AG04450 (cell line): ENCODE measurements at regions not wholly inside any gene's neighbourhood (a gene's known extent, or its start where the extent isn't known, plus 50 kb on each side); places are given as distances from the start of the nearest gene placed in this dataset.

ENCODE experiments used
- CTCF ChIA-PET: fragments of 300-600, 350-600 bp; formaldehyde crosslinking; extraction: SDS; loops from one replicate; lab custom pipeline; 2022; ENCODE audit warnings: antibody characterized with exemption, inconsistent platforms; lab: Charles Lee
- POLR2A ChIA-PET: fragments of 350-600 bp; formaldehyde crosslinking; extraction: SDS; loops from one replicate; lab custom pipeline; 2021; ENCODE audit warnings: antibody characterized with exemption, inconsistent platforms; lab: Yijun Ruan, JAX
- DNase-seq: peaks from one replicate; pipeline ENCODE4 v3.0.0-alpha.2; 2011; ENCODE audit warnings: low read depth, low spot score
- H3K27ac ChIP-seq: one replicate; pipeline ENCODE4 v1.5.1; 2012; ENCODE audit warnings: low read depth, low read length, control low read depth
- H3K27me3 ChIP-seq: one replicate; pipeline ENCODE4 v1.6.0; 2012; ENCODE audit warnings: low read length; ENCODE audit not compliant: control insufficient read depth, insufficient read depth
- H3K4me3 ChIP-seq: 2 replicates; pipeline ENCODE4 v1.5.1; 2011; ENCODE audit warnings: mild to moderate bottlenecking, low read depth, low read length, control low read depth
- H3K9me3 ChIP-seq: 2 replicates; pipeline ENCODE4 v1.5.1; 2012; ENCODE audit warnings: low read length; ENCODE audit not compliant: control insufficient read depth, insufficient read depth
- TF ChIP-seq, protein P1 (sequence below): IDR thresholded peaks from 2 replicates; pipeline ENCODE4 v1.5.1; 2011; ENCODE audit warnings: low read depth, low read length, control low read depth, inconsistent platforms

DNA sequence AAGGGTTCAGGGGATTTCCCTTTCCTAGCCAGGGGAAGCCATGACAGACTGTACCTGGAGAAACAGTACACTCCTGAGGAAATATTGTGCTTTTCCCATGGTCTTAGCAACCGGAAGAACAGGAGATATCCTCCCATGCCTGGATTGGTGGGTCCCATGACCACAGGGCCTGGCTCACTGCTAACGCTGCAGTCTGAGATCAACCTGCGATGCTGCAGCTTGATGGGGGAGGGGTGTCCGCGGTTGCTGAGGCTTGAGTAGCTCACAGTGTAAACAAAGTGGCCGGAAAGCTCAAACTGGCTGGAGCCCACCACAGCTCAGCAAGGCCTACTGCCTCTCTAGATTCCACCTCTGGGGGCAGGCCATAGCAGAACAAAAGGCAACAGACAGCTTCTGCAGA lies 819.5 kb downstream of the TECRL start:
- CTCF ChIA-PET = interaction anchor here (0.8 kb wide), 1 partner anchor 76 kb away, joined by 5 read pairs; no protein-coding TSS in a partner anchor
- TF ChIP-seq, protein P1, sequence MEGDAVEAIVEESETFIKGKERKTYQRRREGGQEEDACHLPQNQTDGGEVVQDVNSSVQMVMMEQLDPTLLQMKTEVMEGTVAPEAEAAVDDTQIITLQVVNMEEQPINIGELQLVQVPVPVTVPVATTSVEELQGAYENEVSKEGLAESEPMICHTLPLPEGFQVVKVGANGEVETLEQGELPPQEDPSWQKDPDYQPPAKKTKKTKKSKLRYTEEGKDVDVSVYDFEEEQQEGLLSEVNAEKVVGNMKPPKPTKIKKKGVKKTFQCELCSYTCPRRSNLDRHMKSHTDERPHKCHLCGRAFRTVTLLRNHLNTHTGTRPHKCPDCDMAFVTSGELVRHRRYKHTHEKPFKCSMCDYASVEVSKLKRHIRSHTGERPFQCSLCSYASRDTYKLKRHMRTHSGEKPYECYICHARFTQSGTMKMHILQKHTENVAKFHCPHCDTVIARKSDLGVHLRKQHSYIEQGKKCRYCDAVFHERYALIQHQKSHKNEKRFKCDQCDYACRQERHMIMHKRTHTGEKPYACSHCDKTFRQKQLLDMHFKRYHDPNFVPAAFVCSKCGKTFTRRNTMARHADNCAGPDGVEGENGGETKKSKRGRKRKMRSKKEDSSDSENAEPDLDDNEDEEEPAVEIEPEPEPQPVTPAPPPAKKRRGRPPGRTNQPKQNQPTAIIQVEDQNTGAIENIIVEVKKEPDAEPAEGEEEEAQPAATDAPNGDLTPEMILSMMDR = no peak
- H3K27me3 ChIP-seq = no peaks in the 10 kb centered on the region
- POLR2A ChIA-PET = no interaction called here
- H3K27ac ChIP-seq = no peak overlapping the region
- peaks cover 7% of the 10 kb centered on the region for H3K9me3 ChIP-seq
- no peak overlapping the region for H3K4me3 ChIP-seq
- no peak for DNase-seq

DNA sequence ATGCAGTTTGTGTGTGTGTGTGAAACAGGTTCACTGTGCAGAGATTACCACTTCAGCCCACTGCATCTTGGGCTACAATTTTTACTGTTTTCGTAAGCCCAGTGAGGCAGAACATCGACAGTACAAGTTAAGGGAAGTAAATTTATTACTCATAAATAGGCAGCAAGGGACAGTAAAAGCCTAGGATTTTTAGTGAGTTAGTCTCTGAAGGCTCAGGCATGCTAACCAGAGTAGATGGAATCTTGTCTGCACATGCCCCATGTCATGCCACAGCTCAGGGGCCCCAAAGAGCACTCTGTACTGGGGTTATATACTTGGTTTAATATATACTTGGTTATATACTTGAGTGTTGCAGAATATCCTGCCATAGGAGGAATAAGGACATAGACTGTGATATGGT lies 825.7 kb downstream of the TECRL start:
- ChIA-PET CTCF (no interaction called here), POLR2A (no interaction called here)
- Histone ChIP-seq H3K27ac (no peak overlapping the region), H3K9me3 (peaks cover 5% of the 10 kb centered on the region), H3K27me3 (no peaks in the 10 kb centered on the region), H3K4me3 (no peak overlapping the region)
- TF ChIP-seq, protein P1 = no peak
- DNase-seq = no peak

DNA sequence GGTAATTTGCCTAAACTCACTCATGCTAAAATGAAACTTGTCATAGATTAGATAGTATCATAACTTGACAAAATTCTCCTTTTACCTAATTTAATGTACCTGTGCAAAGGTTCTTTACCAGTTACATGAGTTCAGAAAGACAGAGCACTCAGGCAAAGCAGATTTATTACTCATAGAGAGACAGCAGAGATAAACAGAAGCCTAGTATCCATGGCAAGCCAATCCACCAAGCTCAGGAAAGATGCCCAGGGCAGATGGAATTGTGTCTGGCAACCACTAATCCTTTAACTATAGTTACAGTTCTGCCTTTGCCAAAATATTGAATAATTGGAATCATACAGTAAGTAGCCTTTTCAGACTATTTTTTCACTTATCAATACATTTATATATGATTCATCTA lies 826.2 kb downstream of the TECRL start:
- POLR2A ChIA-PET = no interaction called here

DNA sequence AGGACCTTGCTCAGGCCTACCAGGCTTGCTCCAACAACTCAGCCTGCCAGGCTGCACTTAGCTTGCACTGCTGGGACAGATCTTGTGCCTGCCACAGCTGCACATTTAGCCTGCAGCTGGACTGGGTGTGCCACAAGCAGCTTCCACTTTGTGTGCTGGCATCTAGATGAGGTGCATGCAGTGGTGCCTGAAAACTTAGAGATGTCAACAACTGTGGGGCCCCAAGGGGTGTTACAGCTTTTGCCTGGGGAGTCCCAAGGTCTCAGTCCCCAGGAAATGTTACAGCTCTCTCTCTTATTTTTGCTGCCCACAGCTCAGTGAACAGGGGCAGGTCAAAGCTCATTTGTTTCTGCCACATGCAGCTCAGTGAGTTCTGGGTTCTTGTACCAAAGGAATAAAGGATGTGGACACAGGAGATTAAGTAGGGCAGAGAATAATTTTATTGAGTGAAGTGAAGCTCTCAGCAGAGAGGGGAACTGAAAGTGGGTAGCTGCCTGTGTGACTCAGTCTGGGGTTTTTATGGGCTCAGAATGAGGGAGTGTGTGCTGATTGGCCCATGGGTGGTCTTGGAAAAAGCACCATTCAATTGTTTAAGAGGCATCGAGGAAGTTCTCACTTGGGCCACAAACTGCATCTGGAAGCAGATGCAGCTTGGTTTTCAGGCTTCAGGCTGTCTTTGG lies 828.3 kb downstream of the TECRL start:
- CTCF ChIA-PET = no interaction called here
- no peak overlapping the region for H3K4me3 ChIP-seq
- H3K9me3 ChIP-seq = peaks cover 8% of the 10 kb centered on the region
- no peak overlapping the region for H3K27ac ChIP-seq
- TF ChIP-seq, protein P1 = no peak
- no peaks in the 10 kb centered on the region for H3K27me3 ChIP-seq
- POLR2A ChIA-PET = no interaction called here
- DNase-seq = no peak

More for the DNA sequence above, 826.2 kb downstream of the TECRL start:
- no peak for DNase-seq
- H3K27me3 ChIP-seq = no peaks in the 10 kb centered on the region
- H3K4me3 ChIP-seq = no peak overlapping the region
- CTCF ChIA-PET = no interaction called here
- no peak overlapping the region for H3K27ac ChIP-seq
- TF ChIP-seq, protein P1 = no peak
- H3K9me3 ChIP-seq = peaks cover 5% of the 10 kb centered on the region

DNA sequence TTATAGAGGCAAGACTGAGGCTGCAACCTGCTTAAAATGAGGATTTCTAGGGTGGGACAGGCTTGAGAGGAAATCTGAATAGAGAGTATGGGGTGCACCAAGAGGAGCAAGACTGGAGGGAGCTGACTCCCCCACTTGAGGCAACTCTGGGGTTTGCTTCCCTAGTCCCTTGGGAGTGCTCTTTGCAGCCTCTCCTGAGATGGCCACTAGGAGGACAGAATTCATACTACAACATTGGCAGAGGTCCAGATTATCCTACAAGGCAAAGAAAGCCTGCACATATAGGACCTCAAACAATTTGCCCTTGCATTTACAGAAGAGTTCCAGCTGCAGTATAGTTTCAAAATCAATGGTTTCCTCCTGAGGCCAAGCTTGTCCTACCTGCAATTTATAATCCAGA lies 830.9 kb downstream of the TECRL start:
- POLR2A ChIA-PET = no interaction called here
- Histone ChIP-seq H3K9me3 (peaks cover 10% of the 10 kb centered on the region), H3K4me3 (no peak overlapping the region), H3K27ac (no peak overlapping the region), H3K27me3 (no peaks in the 10 kb centered on the region)
- CTCF ChIA-PET = no interaction called here
- DNase-seq = no peak
- TF ChIP-seq, protein P1 = no peak
